Nephron progenitor cell (in vitro differentiated cells): ENCODE measurements at regions not wholly inside any gene's neighbourhood (a gene's known extent, or its start where the extent isn't known, plus 50 kb on each side); places are given as distances from the start of the nearest gene placed in this dataset.

Experiments
- DNase-seq: peaks from one replicate; pipeline ENCODE4 v3.0.0; 2021
- H3K27ac Mint-ChIP-seq: 2 replicates; pipeline ENCODE4 v1.8.0; 2021; ENCODE audit warnings: mild to moderate bottlenecking, moderate library complexity, mixed read lengths
- H3K27me3 Mint-ChIP-seq: 2 replicates; pipeline ENCODE4 v1.8.0; 2021; ENCODE audit warnings: mild to moderate bottlenecking, low read depth, mixed read lengths; ENCODE audit not compliant: poor library complexity
- H3K36me3 Mint-ChIP-seq: 2 replicates; pipeline ENCODE4 v1.8.0; 2021; ENCODE audit warnings: low read depth, mixed read lengths
- H3K4me1 Mint-ChIP-seq: 2 replicates; pipeline ENCODE4 v1.8.0; 2021; ENCODE audit warnings: mixed read lengths
- H3K4me3 Mint-ChIP-seq: 2 replicates; pipeline ENCODE4 v1.8.0; 2021; ENCODE audit warnings: mild to moderate bottlenecking, moderate library complexity, mixed read lengths
- H3K9me3 Mint-ChIP-seq: 2 replicates; pipeline ENCODE4 v1.8.0; 2021; ENCODE audit warnings: mild to moderate bottlenecking, moderate library complexity, mixed read lengths
- TF ChIP-seq, protein P1 (sequence below): fragments of 200-600 bp; sonication (generic); IDR thresholded peaks from 2 replicates; pipeline ENCODE4 v1.5.0; 2021; ENCODE audit warnings: antibody characterized with exemption

DNA sequence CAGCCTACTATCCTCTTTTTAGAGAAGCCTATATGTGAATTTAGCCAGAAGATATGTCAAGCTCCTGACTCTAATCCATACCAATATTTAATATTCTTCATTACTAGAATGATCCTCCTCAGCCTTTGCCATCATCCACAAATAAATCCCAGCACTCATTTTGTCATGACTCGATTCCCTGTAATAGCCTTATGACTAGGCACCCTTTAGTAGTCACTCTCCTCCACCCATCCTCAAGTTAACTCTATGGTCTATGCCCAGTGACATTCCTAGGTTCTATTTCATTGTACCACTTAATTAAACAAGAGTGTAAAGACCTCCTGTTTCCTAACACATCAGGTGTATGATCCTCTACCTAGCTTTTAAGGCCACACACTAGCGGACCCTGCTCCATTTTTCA lies 450.4 kb upstream of the CITED2 start:
- Mint-ChIP-seq H3K4me3 (no peak overlapping the region), H3K27me3 (peaks cover 3% of the 10 kb centered on the region), H3K9me3 (no peaks in the 10 kb centered on the region), H3K27ac (no peak overlapping the region), H3K36me3 (peaks cover 6% of the 10 kb centered on the region), H3K4me1 (peaks cover 32% of the 10 kb centered on the region)
- DNase-seq, result no peak
- TF ChIP-seq, protein P1, sequence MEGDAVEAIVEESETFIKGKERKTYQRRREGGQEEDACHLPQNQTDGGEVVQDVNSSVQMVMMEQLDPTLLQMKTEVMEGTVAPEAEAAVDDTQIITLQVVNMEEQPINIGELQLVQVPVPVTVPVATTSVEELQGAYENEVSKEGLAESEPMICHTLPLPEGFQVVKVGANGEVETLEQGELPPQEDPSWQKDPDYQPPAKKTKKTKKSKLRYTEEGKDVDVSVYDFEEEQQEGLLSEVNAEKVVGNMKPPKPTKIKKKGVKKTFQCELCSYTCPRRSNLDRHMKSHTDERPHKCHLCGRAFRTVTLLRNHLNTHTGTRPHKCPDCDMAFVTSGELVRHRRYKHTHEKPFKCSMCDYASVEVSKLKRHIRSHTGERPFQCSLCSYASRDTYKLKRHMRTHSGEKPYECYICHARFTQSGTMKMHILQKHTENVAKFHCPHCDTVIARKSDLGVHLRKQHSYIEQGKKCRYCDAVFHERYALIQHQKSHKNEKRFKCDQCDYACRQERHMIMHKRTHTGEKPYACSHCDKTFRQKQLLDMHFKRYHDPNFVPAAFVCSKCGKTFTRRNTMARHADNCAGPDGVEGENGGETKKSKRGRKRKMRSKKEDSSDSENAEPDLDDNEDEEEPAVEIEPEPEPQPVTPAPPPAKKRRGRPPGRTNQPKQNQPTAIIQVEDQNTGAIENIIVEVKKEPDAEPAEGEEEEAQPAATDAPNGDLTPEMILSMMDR, result no peak

DNA sequence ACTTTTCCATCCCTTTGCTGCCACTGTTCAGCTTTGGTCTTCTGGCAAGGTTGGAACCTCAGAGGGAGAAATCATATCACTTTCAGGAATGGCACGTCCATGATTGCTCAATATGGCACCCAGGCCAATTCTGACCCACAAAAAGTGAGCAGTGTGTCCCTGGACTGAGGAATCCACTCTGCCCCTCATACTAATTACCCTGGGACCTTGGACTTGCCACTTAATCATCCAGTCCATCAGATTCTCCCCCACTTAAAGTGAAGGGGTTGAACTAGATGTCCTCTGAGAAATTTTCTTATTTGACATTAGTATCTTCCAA lies 449.3 kb upstream of the CITED2 start:
- DNase-seq, result no peak

DNA sequence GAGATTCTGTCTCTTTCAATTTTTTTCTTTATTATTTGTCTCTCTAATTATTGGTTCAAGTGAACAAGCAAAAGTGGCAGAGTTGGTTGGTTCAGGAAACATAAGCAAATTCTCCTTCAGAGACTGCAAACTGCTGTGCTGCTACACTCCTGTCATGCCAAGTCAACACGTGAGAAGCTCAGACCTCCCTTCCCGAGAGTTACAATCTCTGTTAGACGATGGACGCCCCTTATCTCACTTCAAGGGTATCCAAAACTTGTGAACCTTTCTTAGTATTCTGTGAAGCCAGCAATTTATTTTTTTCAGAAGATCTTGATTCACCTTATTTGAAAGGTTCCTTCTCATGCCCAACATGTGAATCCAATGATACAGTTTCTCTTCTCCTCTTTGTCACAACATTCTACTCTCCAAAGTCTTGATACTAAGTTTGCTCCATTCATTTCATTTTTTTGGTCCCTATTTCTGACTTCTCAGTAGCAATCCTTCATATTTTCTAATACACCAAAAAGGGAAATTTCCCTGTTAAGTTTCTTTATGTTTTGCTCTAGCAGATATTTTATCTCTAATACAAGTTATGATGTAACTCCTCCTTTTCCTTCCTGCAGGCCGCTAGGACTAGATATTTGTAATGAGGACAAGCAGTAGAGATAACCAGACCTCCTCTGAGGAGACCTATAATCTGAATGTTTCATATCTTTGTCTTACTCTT lies 448.8 kb upstream of the CITED2 start:
- H3K27me3 Mint-ChIP-seq, result peaks cover 3% of the 10 kb centered on the region
- H3K27ac Mint-ChIP-seq, result peak overlapping the region; percentile 8
- H3K36me3 Mint-ChIP-seq, result no peaks in the 10 kb centered on the region
- TF ChIP-seq, protein P1, result no peak
- no peak for DNase-seq
- H3K4me1 Mint-ChIP-seq, result peaks cover 29% of the 10 kb centered on the region
- H3K9me3 Mint-ChIP-seq, result no peaks in the 10 kb centered on the region
- H3K4me3 Mint-ChIP-seq, result no peak overlapping the region

More for the DNA sequence above, 449.3 kb upstream of the CITED2 start:
- H3K27ac Mint-ChIP-seq, result peak overlapping the region; percentile 8
- no peak overlapping the region for H3K4me3 Mint-ChIP-seq
- H3K4me1 Mint-ChIP-seq, result peaks cover 30% of the 10 kb centered on the region
- TF ChIP-seq, protein P1, result no peak
- no peaks in the 10 kb centered on the region for H3K9me3 Mint-ChIP-seq
- H3K36me3 Mint-ChIP-seq, result peaks cover 5% of the 10 kb centered on the region
- H3K27me3 Mint-ChIP-seq, result peaks cover 3% of the 10 kb centered on the region

DNA sequence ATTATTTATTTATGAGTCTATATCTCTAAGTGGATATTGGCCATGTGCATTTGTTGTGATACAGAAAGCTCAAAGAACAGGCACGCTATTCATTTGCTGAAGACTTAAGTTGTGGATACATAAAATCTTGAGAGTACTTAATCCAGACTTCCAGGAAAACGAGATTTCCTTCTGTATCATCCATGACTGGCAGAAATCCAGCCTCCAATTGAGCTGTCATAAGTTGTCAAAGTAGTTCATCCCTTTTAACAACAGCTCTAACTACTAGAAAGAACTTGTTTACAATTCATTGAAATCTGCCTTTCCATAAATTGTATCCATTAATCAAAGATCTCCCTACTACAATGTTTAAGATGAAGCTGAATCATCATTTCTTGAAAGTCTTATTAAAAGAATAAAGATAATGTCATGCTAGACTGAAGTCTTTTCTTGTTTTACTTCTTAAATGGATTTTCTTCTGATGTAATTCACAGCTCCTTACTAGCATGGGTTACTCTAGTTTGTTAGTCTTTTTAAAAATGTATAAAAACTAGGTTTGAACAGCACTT lies 447.3 kb upstream of the CITED2 start:
- no peaks in the 10 kb centered on the region for H3K9me3 Mint-ChIP-seq
- peaks cover 25% of the 10 kb centered on the region for H3K4me1 Mint-ChIP-seq
- H3K27me3 Mint-ChIP-seq, result peaks cover 3% of the 10 kb centered on the region
- no peak overlapping the region for H3K27ac Mint-ChIP-seq
- no peaks in the 10 kb centered on the region for H3K36me3 Mint-ChIP-seq
- no peak for DNase-seq
- no peak overlapping the region for H3K4me3 Mint-ChIP-seq
- TF ChIP-seq, protein P1, result no peak

DNA sequence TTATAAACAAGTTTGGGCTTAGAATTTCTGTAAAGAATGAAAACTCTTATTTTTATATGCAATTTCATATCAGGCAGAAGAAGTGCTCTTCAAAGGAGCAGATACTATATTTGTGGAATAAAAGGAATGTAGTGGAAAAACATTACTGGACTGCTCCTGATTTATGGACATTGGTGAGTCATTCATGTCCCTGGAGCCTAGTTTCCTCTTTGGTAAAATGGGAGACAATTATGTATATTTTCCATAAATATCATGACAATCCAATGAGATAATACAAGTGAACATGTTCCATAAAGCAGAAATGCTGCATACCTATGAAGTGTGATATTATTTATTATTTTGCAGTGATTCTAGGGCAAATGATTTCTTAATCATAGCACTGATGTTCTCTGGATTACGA lies 445.8 kb upstream of the CITED2 start:
- Mint-ChIP-seq H3K36me3 (no peaks in the 10 kb centered on the region), H3K4me3 (no peak overlapping the region), H3K4me1 (peaks cover 25% of the 10 kb centered on the region), H3K9me3 (peaks cover 10% of the 10 kb centered on the region), H3K27ac (no peak overlapping the region), H3K27me3 (peaks cover 3% of the 10 kb centered on the region)
- DNase-seq, result no peak
- TF ChIP-seq, protein P1, result no peak

DNA sequence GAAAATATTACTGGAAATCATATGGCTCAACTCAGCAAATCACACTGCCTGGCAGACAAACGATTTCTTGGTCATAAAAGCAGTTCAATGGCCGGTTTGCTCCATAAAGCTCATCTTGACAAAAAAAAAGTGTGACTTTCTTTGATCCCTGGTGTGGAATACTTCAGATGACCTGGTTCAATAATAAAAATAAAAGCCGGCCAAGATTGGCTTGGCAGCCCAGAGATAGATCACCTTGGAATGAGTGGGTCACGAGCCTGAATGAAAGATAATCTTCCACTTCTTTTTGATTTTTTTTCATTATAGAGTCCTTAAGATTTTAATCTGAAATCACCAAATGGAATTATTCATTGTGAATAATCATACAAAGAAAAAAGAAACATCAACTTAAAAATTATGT lies 445.3 kb upstream of the CITED2 start:
- DNase-seq, result no peak
- Mint-ChIP-seq H3K9me3 (peaks cover 10% of the 10 kb centered on the region), H3K36me3 (no peaks in the 10 kb centered on the region), H3K27ac (peak overlapping the region; percentile 17), H3K4me3 (no peak overlapping the region), H3K4me1 (peaks cover 25% of the 10 kb centered on the region), H3K27me3 (peaks cover 3% of the 10 kb centered on the region)
- TF ChIP-seq, protein P1, result no peak
